HFFc6 (cell line): ENCODE measurements at regions not wholly inside any gene's neighbourhood (a gene's known extent, or its start where the extent isn't known, plus 50 kb on each side); places are given as distances from the start of the nearest gene placed in this dataset.

Experiments
- DNase-seq: peaks from one replicate; pipeline ENCODE4 v3.0.0-alpha.2; 2018
- H3K27ac Mint-ChIP-seq: 2 replicates; pipeline ENCODE4 v1.8.0; 2020; ENCODE audit warnings: mild to moderate bottlenecking, mixed read lengths
- H3K27me3 Mint-ChIP-seq: 2 replicates; pipeline ENCODE4 v1.8.0; 2021; ENCODE audit warnings: mild to moderate bottlenecking, moderate library complexity, mixed read lengths; ENCODE audit not compliant: insufficient read depth
- H3K36me3 Mint-ChIP-seq: 2 replicates; pipeline ENCODE4 v1.8.0; 2021; ENCODE audit warnings: low read depth, mixed read lengths
- H3K4me1 Mint-ChIP-seq: 2 replicates; pipeline ENCODE4 v1.8.0; 2020; ENCODE audit warnings: low read depth, mixed read lengths
- H3K4me3 Mint-ChIP-seq: 2 replicates; pipeline ENCODE4 v1.8.0; 2020; ENCODE audit warnings: mild to moderate bottlenecking, moderate library complexity, mixed read lengths
- H3K9me3 Mint-ChIP-seq: 2 replicates; pipeline ENCODE4 v1.8.0; 2020; ENCODE audit warnings: mild to moderate bottlenecking, mixed read lengths
- TF ChIP-seq, protein P1 (sequence below): fragments of 200-600 bp; sonication (generic); IDR thresholded peaks from 2 replicates; pipeline ENCODE4 v1.5.0; 2021; ENCODE audit warnings: antibody characterized with exemption, mild to moderate bottlenecking

DNA sequence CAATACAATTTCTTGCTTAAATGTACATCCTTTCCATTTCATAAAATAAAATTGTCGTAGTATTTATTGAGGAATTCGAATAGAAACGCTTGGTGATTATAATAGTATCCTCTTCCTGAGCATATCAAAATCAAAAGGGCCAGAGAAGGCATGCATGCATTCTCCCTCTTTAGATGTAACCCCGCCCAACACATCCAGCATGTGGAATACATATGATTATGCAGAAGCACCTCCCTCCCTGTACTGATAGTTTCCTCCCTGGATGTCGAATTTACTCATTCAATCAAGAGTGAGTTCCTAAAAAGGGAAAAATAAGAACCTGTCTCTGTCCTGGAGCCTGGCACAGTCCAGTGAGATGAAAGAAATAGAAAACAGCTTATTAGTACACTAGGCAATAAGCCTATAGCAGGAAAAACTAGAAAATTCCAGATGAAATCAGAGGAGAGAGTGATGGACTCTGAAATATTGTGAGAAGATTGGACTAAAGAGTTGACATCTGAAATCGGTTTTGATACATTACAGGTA is 262.9 kb downstream of the RDH14 start:
- no peak for DNase-seq
- H3K27me3 Mint-ChIP-seq, result no peaks in the 10 kb centered on the region
- TF ChIP-seq, protein P1, sequence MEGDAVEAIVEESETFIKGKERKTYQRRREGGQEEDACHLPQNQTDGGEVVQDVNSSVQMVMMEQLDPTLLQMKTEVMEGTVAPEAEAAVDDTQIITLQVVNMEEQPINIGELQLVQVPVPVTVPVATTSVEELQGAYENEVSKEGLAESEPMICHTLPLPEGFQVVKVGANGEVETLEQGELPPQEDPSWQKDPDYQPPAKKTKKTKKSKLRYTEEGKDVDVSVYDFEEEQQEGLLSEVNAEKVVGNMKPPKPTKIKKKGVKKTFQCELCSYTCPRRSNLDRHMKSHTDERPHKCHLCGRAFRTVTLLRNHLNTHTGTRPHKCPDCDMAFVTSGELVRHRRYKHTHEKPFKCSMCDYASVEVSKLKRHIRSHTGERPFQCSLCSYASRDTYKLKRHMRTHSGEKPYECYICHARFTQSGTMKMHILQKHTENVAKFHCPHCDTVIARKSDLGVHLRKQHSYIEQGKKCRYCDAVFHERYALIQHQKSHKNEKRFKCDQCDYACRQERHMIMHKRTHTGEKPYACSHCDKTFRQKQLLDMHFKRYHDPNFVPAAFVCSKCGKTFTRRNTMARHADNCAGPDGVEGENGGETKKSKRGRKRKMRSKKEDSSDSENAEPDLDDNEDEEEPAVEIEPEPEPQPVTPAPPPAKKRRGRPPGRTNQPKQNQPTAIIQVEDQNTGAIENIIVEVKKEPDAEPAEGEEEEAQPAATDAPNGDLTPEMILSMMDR, result no peak
- H3K36me3 Mint-ChIP-seq, result no peaks in the 10 kb centered on the region
- H3K4me3 Mint-ChIP-seq, result no peak overlapping the region
- no peaks in the 10 kb centered on the region for H3K9me3 Mint-ChIP-seq
- H3K27ac Mint-ChIP-seq, result no peak overlapping the region; the same call in 1 of the 2 replicates
- peaks cover 43% of the 10 kb centered on the region for H3K4me1 Mint-ChIP-seq

GRCh38 chr2:18290386-18290785 is 270.1 kb downstream of the RDH14 start:
- Mint-ChIP-seq H3K27ac (no peak overlapping the region), H3K4me1 (peaks cover 14% of the 10 kb centered on the region), H3K9me3 (no peaks in the 10 kb centered on the region), H3K36me3 (no peaks in the 10 kb centered on the region), H3K27me3 (peaks cover 4% of the 10 kb centered on the region; the same call in 1 of the 2 replicates), H3K4me3 (no peak overlapping the region)
- TF ChIP-seq, protein P1, result no peak
- DNase-seq, result no peak

DNA sequence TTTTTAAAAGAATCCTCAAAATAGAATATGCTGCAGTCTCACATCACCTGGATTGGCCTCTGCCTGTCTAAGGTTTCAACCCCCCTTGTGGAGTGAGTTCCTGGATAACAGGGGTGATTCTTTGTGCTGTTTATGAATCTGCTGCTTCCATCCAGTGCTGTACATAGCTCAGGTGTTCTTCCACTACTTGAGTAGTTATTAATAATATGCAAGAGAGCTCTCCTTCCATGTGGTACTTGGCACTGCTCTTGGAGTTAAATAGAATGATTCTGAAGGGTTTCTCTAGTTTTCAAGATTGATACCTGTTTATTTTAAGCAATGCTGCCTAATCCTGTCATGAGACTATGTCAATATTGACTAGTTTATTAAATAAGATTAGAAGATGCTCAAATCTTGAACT is 273.6 kb downstream of the RDH14 start:
- TF ChIP-seq, protein P1, result no peak
- peaks cover 14% of the 10 kb centered on the region for H3K4me1 Mint-ChIP-seq
- H3K36me3 Mint-ChIP-seq, result no peaks in the 10 kb centered on the region
- peaks cover 4% of the 10 kb centered on the region; the same call in 1 of the 2 replicates for H3K27me3 Mint-ChIP-seq
- no peak overlapping the region for H3K4me3 Mint-ChIP-seq
- DNase-seq, result no peak
- no peaks in the 10 kb centered on the region for H3K9me3 Mint-ChIP-seq
- no peak overlapping the region for H3K27ac Mint-ChIP-seq

DNA sequence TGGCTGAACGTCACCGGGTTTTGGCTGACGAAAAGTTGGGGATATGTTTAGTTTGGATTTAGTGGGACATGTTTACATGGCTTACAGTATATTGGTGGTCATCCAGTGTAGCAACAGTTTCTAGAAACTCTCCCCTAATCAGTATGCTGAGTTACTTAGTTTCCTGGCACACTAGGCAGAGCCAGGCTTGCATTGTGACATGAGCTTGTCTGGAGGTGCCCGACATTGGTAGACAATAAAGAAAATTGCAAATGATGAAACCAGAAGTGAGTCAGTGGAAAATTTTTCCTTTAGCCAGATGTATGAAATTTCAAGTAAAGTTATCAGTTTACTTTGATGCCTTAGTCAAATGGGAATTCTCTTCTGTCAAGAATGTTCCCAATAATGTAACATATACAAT is 276.1 kb downstream of the RDH14 start:
- Mint-ChIP-seq H3K27ac (no peak overlapping the region), H3K27me3 (peaks cover 6% of the 10 kb centered on the region), H3K36me3 (no peaks in the 10 kb centered on the region), H3K4me1 (no peaks in the 10 kb centered on the region), H3K4me3 (no peak overlapping the region), H3K9me3 (no peaks in the 10 kb centered on the region)
- no peak for DNase-seq
- TF ChIP-seq, protein P1, result no peak

DNA sequence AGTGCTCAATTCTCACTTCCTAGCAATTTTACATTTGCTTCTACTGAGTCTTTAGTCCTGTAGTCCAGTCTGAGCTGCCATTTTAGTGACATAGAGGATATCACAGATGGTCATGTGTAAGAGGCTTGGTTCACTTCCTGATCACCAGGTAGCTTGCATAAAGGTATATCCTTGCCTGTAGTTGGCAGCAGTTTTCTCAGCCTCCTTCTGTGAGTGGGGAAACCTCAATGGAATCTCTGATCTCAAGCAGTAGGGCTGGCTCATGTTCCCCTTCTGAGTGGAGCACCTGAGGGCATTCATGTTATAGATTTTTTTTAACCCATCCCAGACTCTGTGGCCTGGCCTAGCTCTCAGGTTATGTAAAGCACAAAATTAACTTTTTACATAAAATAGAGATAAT is 278.4 kb downstream of the RDH14 start:
- no peak for DNase-seq
- no peaks in the 10 kb centered on the region for H3K36me3 Mint-ChIP-seq
- no peak overlapping the region for H3K27ac Mint-ChIP-seq
- H3K27me3 Mint-ChIP-seq, result peaks cover 6% of the 10 kb centered on the region
- no peaks in the 10 kb centered on the region for H3K4me1 Mint-ChIP-seq
- H3K9me3 Mint-ChIP-seq, result no peaks in the 10 kb centered on the region
- TF ChIP-seq, protein P1, result no peak
- no peak overlapping the region for H3K4me3 Mint-ChIP-seq
